MM.1S (cell line): ENCODE measurements at regions not wholly inside any gene's neighbourhood (a gene's known extent, or its start where the extent isn't known, plus 50 kb on each side); places are given as distances from the start of the nearest gene placed in this dataset.
"Not testable (repeated sequence)": the region's sequence is repeated elsewhere in the genome, so short reads cannot be mapped to it uniquely, and the experiment has no call there.

ENCODE experiments used
- DNase-seq: peaks from one replicate; pipeline ENCODE4 v3.0.0-alpha.2; 2015
- H2AFZ ChIP-seq: fragments of 300-600 bp; sonication (generic); 2 replicates; pipeline ENCODE4 v1.6.0; 2016; ENCODE audit warnings: antibody characterized with exemption, low read length
- H3F3A ChIP-seq: fragments of 300-600 bp; sonication (generic); 2 replicates; pipeline ENCODE4 v1.6.1; 2016; ENCODE audit warnings: mild to moderate bottlenecking, antibody characterized with exemption, low read length, moderate library complexity, mixed read lengths; ENCODE audit not compliant: insufficient read depth
- H3K27ac ChIP-seq: fragments of 300-600 bp; sonication (generic); 2 replicates; pipeline ENCODE4 v1.5.1; 2016; ENCODE audit warnings: mild to moderate bottlenecking, low read length
- H3K27me3 ChIP-seq: fragments of 300-600 bp; sonication (generic); replicated peaks from 2 replicates; pipeline ENCODE4 v1.6.0; 2016; ENCODE audit warnings: low read length; ENCODE audit not compliant: insufficient read depth
- H3K36me3 ChIP-seq: fragments of 300-600 bp; sonication (generic); replicated peaks from 2 replicates; pipeline ENCODE4 v1.6.1; 2016; ENCODE audit warnings: mild to moderate bottlenecking, low read length, mixed read lengths; ENCODE audit not compliant: insufficient read depth
- H3K4me1 ChIP-seq: fragments of 300-600 bp; sonication (generic); 2 replicates; pipeline ENCODE4 v1.6.1; 2016; ENCODE audit warnings: low read length, mixed read lengths
- H3K4me2 ChIP-seq: fragments of 300-600 bp; sonication (generic); 2 replicates; pipeline ENCODE4 v1.6.0; 2016; ENCODE audit warnings: low read depth, low read length
- H3K4me3 ChIP-seq: fragments of 300-600 bp; sonication (generic); 2 replicates; pipeline ENCODE4 v1.5.1; 2016; ENCODE audit warnings: low read length, mixed read lengths
- H3K79me2 ChIP-seq: fragments of 300-600 bp; sonication (generic); 2 replicates; pipeline ENCODE4 v1.6.1; 2016; ENCODE audit warnings: mixed run types, low read length, mixed read lengths
- H3K9ac ChIP-seq: fragments of 300-600 bp; sonication (generic); 2 replicates; pipeline ENCODE4 v1.6.1; 2016; ENCODE audit warnings: low read length, mixed read lengths
- H3K9me2 ChIP-seq: fragments of 300-600 bp; sonication (generic); replicated peaks from 2 replicates; pipeline ENCODE4 v1.6.1; 2016; ENCODE audit warnings: mild to moderate bottlenecking, low read length, mixed read lengths; ENCODE audit not compliant: insufficient read depth
- H3K9me3 ChIP-seq: fragments of 300-600 bp; sonication (generic); replicated peaks from 2 replicates; pipeline ENCODE4 v1.6.1; 2016; ENCODE audit warnings: mild to moderate bottlenecking, low read length, mixed read lengths; ENCODE audit not compliant: insufficient read depth
- H4K20me1 ChIP-seq: fragments of 300-600 bp; sonication (generic); 2 replicates; pipeline ENCODE4 v1.6.1; 2016; ENCODE audit warnings: mild to moderate bottlenecking, low read length, moderate library complexity, mixed read lengths; ENCODE audit not compliant: insufficient read depth
- EZH2 ChIP-seq: fragments of 300-600 bp; sonication (generic); optimal IDR thresholded peaks from 2 replicates; pipeline ENCODE3; 2017; ENCODE audit warnings: low read depth, mild to moderate bottlenecking, antibody characterized with exemption, low read length, mixed read lengths
- EZH2phosphoT487 ChIP-seq: fragments of 300-600 bp; sonication (generic); IDR thresholded peaks from 2 replicates; pipeline ENCODE4 v1.6.1; 2018; ENCODE audit warnings: antibody characterized with exemption, low read length
- TF ChIP-seq, protein P1 (sequence below): fragments of 300-600 bp; sonication (generic); IDR thresholded peaks from 2 replicates; pipeline ENCODE4 v1.5.1; 2016; ENCODE audit warnings: antibody characterized with exemption, low read length, mixed read lengths

- not testable (repeated sequence) for H3K4me2 ChIP-seq, H3K27ac ChIP-seq, H3K9me2 ChIP-seq, H3K9ac ChIP-seq, H4K20me1 ChIP-seq, H2AFZ ChIP-seq, H3F3A ChIP-seq, H3K4me3 ChIP-seq, H3K4me1 ChIP-seq, H3K36me3 ChIP-seq, H3K9me3 ChIP-seq, H3K27me3 ChIP-seq, H3K79me2 ChIP-seq, DNase-seq
Measured at GRCh38 chrX:99988532-99988931, 421.5 kb downstream of the PCDH19 start.

DNA sequence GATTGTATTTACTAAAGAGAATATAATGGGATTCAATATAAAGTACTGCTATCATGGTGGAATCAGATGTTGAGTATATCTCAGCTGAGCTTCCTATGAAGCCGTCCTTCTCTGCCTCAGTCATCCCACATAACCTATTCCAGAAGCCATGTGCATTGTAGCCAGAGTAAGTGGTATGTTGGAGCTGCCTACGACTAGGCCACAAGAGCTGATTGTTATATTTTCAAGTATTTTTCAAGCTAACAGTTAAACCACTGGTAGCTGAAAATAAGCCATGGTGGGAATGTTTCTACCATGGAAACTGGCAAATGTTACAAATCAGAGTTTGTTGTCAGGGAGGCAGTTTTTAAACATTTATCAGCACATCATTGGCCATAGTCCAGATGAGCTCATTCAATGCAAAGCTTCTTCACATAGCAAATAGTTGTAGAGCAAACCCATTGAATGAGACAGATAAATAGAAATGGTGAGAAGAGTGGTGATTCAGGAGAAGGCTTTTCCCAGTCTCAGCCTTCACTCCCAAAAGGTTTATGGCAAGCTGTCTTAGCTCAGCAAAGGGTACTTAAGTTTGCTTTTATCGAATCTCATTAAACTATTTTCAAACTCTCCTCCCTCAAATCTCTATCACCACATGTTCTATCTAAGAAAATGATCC lies 436.4 kb downstream of the PCDH19 start:
- H3K4me2 ChIP-seq: no peak overlapping the region
- H2AFZ ChIP-seq: no peak overlapping the region
- no peaks in the 10 kb centered on the region for H3K9me3 ChIP-seq
- no peaks in the 10 kb centered on the region for H3K4me1 ChIP-seq
- no peak overlapping the region for H3K4me3 ChIP-seq
- no peaks in the 10 kb centered on the region for H3F3A ChIP-seq
- H4K20me1 ChIP-seq: no peaks in the 10 kb centered on the region
- H3K27ac ChIP-seq: no peak overlapping the region
- DNase-seq: no peak
- no peaks in the 10 kb centered on the region for H3K36me3 ChIP-seq
- H3K9ac ChIP-seq: no peak overlapping the region
- no peaks in the 10 kb centered on the region for H3K79me2 ChIP-seq
- TF ChIP-seq EZH2: no peak
- TF ChIP-seq, protein P1, sequence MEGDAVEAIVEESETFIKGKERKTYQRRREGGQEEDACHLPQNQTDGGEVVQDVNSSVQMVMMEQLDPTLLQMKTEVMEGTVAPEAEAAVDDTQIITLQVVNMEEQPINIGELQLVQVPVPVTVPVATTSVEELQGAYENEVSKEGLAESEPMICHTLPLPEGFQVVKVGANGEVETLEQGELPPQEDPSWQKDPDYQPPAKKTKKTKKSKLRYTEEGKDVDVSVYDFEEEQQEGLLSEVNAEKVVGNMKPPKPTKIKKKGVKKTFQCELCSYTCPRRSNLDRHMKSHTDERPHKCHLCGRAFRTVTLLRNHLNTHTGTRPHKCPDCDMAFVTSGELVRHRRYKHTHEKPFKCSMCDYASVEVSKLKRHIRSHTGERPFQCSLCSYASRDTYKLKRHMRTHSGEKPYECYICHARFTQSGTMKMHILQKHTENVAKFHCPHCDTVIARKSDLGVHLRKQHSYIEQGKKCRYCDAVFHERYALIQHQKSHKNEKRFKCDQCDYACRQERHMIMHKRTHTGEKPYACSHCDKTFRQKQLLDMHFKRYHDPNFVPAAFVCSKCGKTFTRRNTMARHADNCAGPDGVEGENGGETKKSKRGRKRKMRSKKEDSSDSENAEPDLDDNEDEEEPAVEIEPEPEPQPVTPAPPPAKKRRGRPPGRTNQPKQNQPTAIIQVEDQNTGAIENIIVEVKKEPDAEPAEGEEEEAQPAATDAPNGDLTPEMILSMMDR: no peak
- no peak for TF ChIP-seq EZH2phosphoT487
- H3K9me2 ChIP-seq: no peaks in the 10 kb centered on the region
- H3K27me3 ChIP-seq: no peaks in the 10 kb centered on the region

DNA sequence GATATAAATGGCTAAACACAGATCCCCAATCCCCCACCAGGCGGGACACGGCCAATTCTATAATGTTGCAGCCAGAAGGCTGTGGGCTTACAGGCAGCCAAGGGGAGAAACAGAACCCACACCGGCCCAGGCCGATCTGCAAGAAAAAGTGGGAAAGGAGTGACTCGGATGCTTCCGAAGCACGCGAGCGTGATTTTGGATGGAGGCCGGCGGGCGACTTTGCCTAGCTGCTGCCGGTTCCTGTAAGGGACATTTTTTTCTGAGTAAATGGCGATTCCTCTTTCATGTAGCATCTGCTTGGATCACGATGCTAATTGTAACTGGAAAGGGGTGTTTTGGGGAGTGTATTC lies 470.2 kb downstream of the PCDH19 start:
- Histone ChIP-seq H3K4me1 (no peaks in the 10 kb centered on the region), H3K4me2 (no peak overlapping the region), H3K36me3 (no peaks in the 10 kb centered on the region), H3K79me2 (no peaks in the 10 kb centered on the region), H3K9me2 (no peaks in the 10 kb centered on the region), H3F3A (no peaks in the 10 kb centered on the region), H3K9ac (no peak overlapping the region), H3K27ac (no peak overlapping the region), H4K20me1 (no peaks in the 10 kb centered on the region), H3K9me3 (no peaks in the 10 kb centered on the region), H3K27me3 (no peaks in the 10 kb centered on the region), H3K4me3 (no peak overlapping the region), H2AFZ (no peak overlapping the region)
- TF ChIP-seq, protein P1: no peak
- TF ChIP-seq EZH2 (no peak), EZH2phosphoT487 (no peak)
- DNase-seq: no peak

DNA sequence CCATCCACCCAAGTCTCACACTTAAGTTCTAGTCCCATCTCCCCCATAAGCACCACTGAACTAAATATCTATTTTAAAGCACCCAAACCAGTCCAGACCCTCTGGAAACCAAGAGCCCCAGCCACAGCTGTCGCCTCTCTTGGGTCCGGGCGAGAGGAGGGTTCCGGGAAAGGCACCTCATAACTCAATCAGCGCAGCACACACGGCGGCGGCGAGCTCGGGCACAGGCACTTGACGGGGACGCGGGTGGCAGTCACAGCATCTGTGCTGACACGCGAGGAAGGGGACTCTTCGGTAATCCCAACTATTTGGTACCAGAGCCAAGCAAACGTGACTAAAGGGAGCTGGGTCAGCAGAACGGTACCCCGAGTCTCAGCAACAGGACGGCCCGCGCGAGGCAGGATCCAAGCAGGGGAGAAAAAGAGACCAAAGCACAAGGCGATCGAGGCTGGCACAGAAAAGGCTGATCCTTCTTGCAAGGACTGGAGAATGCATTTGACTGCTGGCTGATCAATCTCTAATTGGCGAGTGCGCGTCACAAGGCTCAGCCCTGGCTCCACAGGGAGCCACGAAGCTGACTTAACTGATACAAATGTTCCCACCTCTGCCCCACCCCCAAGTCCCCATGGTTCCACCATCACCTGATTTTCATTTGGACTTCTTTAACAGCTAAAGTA lies 470.7 kb downstream of the PCDH19 start:
- H3K4me2 ChIP-seq, H3K4me3 ChIP-seq, H3K4me1 ChIP-seq, H2AFZ ChIP-seq, H3K9me3 ChIP-seq, H3K9me2 ChIP-seq, H3K9ac ChIP-seq, H3K36me3 ChIP-seq, DNase-seq, H4K20me1 ChIP-seq, H3K27ac ChIP-seq, H3F3A ChIP-seq, H3K27me3 ChIP-seq, H3K79me2 ChIP-seq: not testable (repeated sequence)
